Stimulated activated naive CD8-positive, alpha-beta T cell treated with anti-CD3 and anti-CD28 coated beads, Interleukin-15, amount 100 ng/mL, for 72 hours (primary cell): ENCODE measurements at regions not wholly inside any gene's neighbourhood (a gene's known extent, or its start where the extent isn't known, plus 50 kb on each side); places are given as distances from the start of the nearest gene placed in this dataset.

Source experiments
- ATAC-seq: fragments of 150-1000 bp; cut with Tn5 transposase; 2 replicates; pipeline ENCODE4 v1.10.0; 2021; ENCODE audit warnings: mild to moderate bottlenecking, moderate library complexity
- DNase-seq, 2 donors: peaks; one replicate each; pipeline ENCODE4 v3.0.0; 2021 to 2022
- H3K27ac Mint-ChIP-seq, 2 donors: one replicate each; pipeline ENCODE4 v1.8.0; 2022; ENCODE audit warnings: mild to moderate bottlenecking in 2 of 2, mixed read lengths in 2 of 2, moderate library complexity in 2 of 2
- H3K27me3 Mint-ChIP-seq: one replicate; pipeline ENCODE4 v1.8.0; 2022; ENCODE audit warnings: mixed read lengths
- H3K4me1 Mint-ChIP-seq: one replicate; pipeline ENCODE4 v1.8.0; 2022; ENCODE audit warnings: mild to moderate bottlenecking, mixed read lengths
- H3K4me3 Mint-ChIP-seq, 2 donors: one replicate each; pipeline ENCODE4 v1.8.0; 2022; ENCODE audit warnings: mild to moderate bottlenecking in 2 of 2, mixed read lengths in 2 of 2, moderate library complexity in 1 of 2
- H3K9me3 Mint-ChIP-seq, 2 donors: one replicate each; pipeline ENCODE4 v1.8.0; 2022; ENCODE audit warnings: mixed read lengths in 2 of 2

GRCh38 chr17:36707904-36708303 is 106.5 kb downstream of the MRM1 start:
- no peaks in the 10 kb centered on the region for H3K9me3 Mint-ChIP-seq
- DNase-seq (no peak), ATAC-seq (no peak)
- H3K27me3 Mint-ChIP-seq = peaks cover 33% of the 10 kb centered on the region
- H3K27ac Mint-ChIP-seq = no peak overlapping the region
- H3K4me3 Mint-ChIP-seq = no peak overlapping the region
- no peaks in the 10 kb centered on the region for H3K4me1 Mint-ChIP-seq

- H3K4me3 Mint-ChIP-seq = no peak overlapping the region
- H3K4me1 Mint-ChIP-seq = no peaks in the 10 kb centered on the region
- no peak for DNase-seq
- no peak for ATAC-seq
- peaks cover 6% of the 10 kb centered on the region for H3K27me3 Mint-ChIP-seq
- H3K27ac Mint-ChIP-seq = peak overlapping the region in 1 of 2 donors; percentile 12
- no peaks in the 10 kb centered on the region for H3K9me3 Mint-ChIP-seq
Observed at GRCh38 chr17:36714789-36715188, 113.4 kb downstream of the MRM1 start.

- no peak overlapping the region for H3K27ac Mint-ChIP-seq
- peaks cover 5% of the 10 kb centered on the region for H3K4me1 Mint-ChIP-seq
- no peak overlapping the region for H3K4me3 Mint-ChIP-seq
Observed at GRCh38 chr17:36715951-36716350, 114.6 kb downstream of the MRM1 start.

GRCh38 chr17:36717088-36717487 is 115.7 kb downstream of the MRM1 start:
- Mint-ChIP-seq H3K4me3 (no peak overlapping the region), H3K4me1 (peaks cover 17% of the 10 kb centered on the region), H3K27me3 (peaks cover 6% of the 10 kb centered on the region), H3K27ac (no peak overlapping the region), H3K9me3 (no peaks in the 10 kb centered on the region)
- ATAC-seq (no peak), DNase-seq (no peak)

More at GRCh38 chr17:36715951-36716350, 114.6 kb downstream of the MRM1 start:
- Mint-ChIP-seq H3K27me3 (peaks cover 6% of the 10 kb centered on the region), H3K9me3 (no peaks in the 10 kb centered on the region)
- ATAC-seq (no peak), DNase-seq (no peak)

GRCh38 chr17:36720131-36720530 is 118.7 kb downstream of the MRM1 start:
- DNase-seq = no peak
- peaks cover 43% of the 10 kb centered on the region for H3K4me1 Mint-ChIP-seq
- no peak for ATAC-seq
- H3K27me3 Mint-ChIP-seq = no peaks in the 10 kb centered on the region
- no peak overlapping the region for H3K4me3 Mint-ChIP-seq
- H3K27ac Mint-ChIP-seq = no peak overlapping the region
- H3K9me3 Mint-ChIP-seq = no peaks in the 10 kb centered on the region

- peaks cover 58% of the 10 kb centered on the region for H3K4me1 Mint-ChIP-seq
- peak; percentile 77 for ATAC-seq
- no peaks in the 10 kb centered on the region for H3K9me3 Mint-ChIP-seq
- peak overlapping the region; percentile 97 to 98 for H3K27ac Mint-ChIP-seq
- H3K27me3 Mint-ChIP-seq = no peaks in the 10 kb centered on the region
- peak overlapping the region; percentile 91 to 94 for H3K4me3 Mint-ChIP-seq
- DNase-seq = no peak
Observed at GRCh38 chr17:36721560-36722120, 120.3 kb downstream of the MRM1 start.

- DNase-seq = peak; percentile 86 to 88
- peak; percentile 98 for ATAC-seq
- peaks cover 65% of the 10 kb centered on the region for H3K4me1 Mint-ChIP-seq
- peak overlapping the region; percentile 97 to 98 for H3K27ac Mint-ChIP-seq
- H3K9me3 Mint-ChIP-seq = no peaks in the 10 kb centered on the region
- H3K27me3 Mint-ChIP-seq = no peaks in the 10 kb centered on the region
- H3K4me3 Mint-ChIP-seq = peak overlapping the region; percentile 91 to 94
Observed at GRCh38 chr17:36722121-36722902, 120.9 kb downstream of the MRM1 start.

- DNase-seq (no peak), ATAC-seq (no peak)
- no peaks in the 10 kb centered on the region for H3K9me3 Mint-ChIP-seq
- peak overlapping the region; percentile 93 to 95 for H3K27ac Mint-ChIP-seq
- peaks cover 70% of the 10 kb centered on the region for H3K4me1 Mint-ChIP-seq
- H3K27me3 Mint-ChIP-seq = no peaks in the 10 kb centered on the region
- peak overlapping the region; percentile 91 to 94 for H3K4me3 Mint-ChIP-seq
Observed at GRCh38 chr17:36722903-36723263, 121.5 kb downstream of the MRM1 start.

GRCh38 chr17:36723459-36724025 is 122.2 kb downstream of the MRM1 start:
- H3K27me3 Mint-ChIP-seq = no peaks in the 10 kb centered on the region
- peaks cover 77% of the 10 kb centered on the region for H3K4me1 Mint-ChIP-seq
- H3K9me3 Mint-ChIP-seq = no peaks in the 10 kb centered on the region
- H3K27ac Mint-ChIP-seq = peak overlapping the region; percentile 3 to 35
- DNase-seq (no peak), ATAC-seq (no peak)
- peak overlapping the region; percentile 91 to 94 for H3K4me3 Mint-ChIP-seq

GRCh38 chr17:36726199-36726598 is 124.8 kb downstream of the MRM1 start:
- DNase-seq (no peak), ATAC-seq (no peak)
- Mint-ChIP-seq H3K27me3 (peaks cover 12% of the 10 kb centered on the region), H3K27ac (peak overlapping the region in 1 of 2 donors; percentile 37), H3K9me3 (no peaks in the 10 kb centered on the region), H3K4me3 (no peak overlapping the region), H3K4me1 (peaks cover 84% of the 10 kb centered on the region)

GRCh38 chr17:36727052-36727451 is 125.7 kb downstream of the MRM1 start:
- Mint-ChIP-seq H3K4me3 (peak overlapping the region in 1 of 2 donors; percentile 12), H3K9me3 (no peaks in the 10 kb centered on the region), H3K27me3 (peaks cover 21% of the 10 kb centered on the region), H3K4me1 (peaks cover 75% of the 10 kb centered on the region), H3K27ac (peak overlapping the region in 1 of 2 donors; percentile 36)
- ATAC-seq = no peak
- no peak for DNase-seq

- Mint-ChIP-seq H3K4me1 (peaks cover 71% of the 10 kb centered on the region), H3K4me3 (peak overlapping the region; percentile 41 to 68), H3K27me3 (peaks cover 26% of the 10 kb centered on the region), H3K9me3 (no peaks in the 10 kb centered on the region), H3K27ac (no peak overlapping the region)
- no peak for DNase-seq
- no peak for ATAC-seq
Observed at GRCh38 chr17:36727577-36727976, 126.2 kb downstream of the MRM1 start.

GRCh38 chr17:36728030-36728991 is 126.9 kb downstream of the MRM1 start:
- no peak for DNase-seq
- H3K27ac Mint-ChIP-seq = peak overlapping the region in 1 of 2 donors; percentile 88
- H3K27me3 Mint-ChIP-seq = peaks cover 30% of the 10 kb centered on the region
- peak; percentile 29 for ATAC-seq
- peaks cover 64% of the 10 kb centered on the region for H3K4me1 Mint-ChIP-seq
- H3K4me3 Mint-ChIP-seq = peak overlapping the region; percentile 41 to 68
- no peaks in the 10 kb centered on the region for H3K9me3 Mint-ChIP-seq

GRCh38 chr17:36730095-36730808 is 128.9 kb downstream of the MRM1 start:
- Mint-ChIP-seq H3K4me3 (no peak overlapping the region), H3K4me1 (peaks cover 47% of the 10 kb centered on the region), H3K9me3 (no peaks in the 10 kb centered on the region), H3K27me3 (peaks cover 30% of the 10 kb centered on the region), H3K27ac (no peak overlapping the region)
- no peak for ATAC-seq
- DNase-seq = no peak
